Endothelial cell of umbilical vein (primary cell): ENCODE measurements at regions not wholly inside any gene's neighbourhood (a gene's known extent, or its start where the extent isn't known, plus 50 kb on each side); places are given as distances from the start of the nearest gene placed in this dataset.

Experiments
- BruUV-seq: library from RNA; stranded (reverse); fragments of 400-500 nt; replicated peaks from 2 replicates; lab custom pipeline; 2021; lab: Mats Ljungman, UMichigan
- CTCF ChIA-PET: fragments of 300-600, 350-600 bp; sonication (Branson Sonifier 250); formaldehyde crosslinking; loops from one replicate; lab custom pipeline; 2021; ENCODE audit warnings: antibody characterized with exemption, inconsistent platforms; lab: Charles Lee
- POLR2A ChIA-PET: fragments of 300-600, 350-600 bp; sonication (Branson Sonifier 250); formaldehyde crosslinking; loops from one replicate; lab custom pipeline; 2021; ENCODE audit warnings: antibody characterized with exemption, inconsistent platforms; lab: Charles Lee
- DNase-seq: peaks from one replicate; pipeline ENCODE4 v3.0.0-alpha.2; 2011; ENCODE audit warnings: low read depth, low spot score
- FAIRE-seq: peaks from 2 replicates; lab custom pipeline; 2011; peaks lifted over from hg19 to GRCh38; lab: Jason Lieb, UNC
- H2AFZ ChIP-seq: 2 replicates; pipeline ENCODE4 v1.6.0; 2012; ENCODE audit warnings: low read depth, low read length, control low read depth, inconsistent platforms
- H3K27ac ChIP-seq: 2 replicates; pipeline ENCODE4 v1.5.1; 2011; ENCODE audit warnings: low read depth, mild to moderate bottlenecking, control low read depth, low read length, moderate library complexity; ENCODE audit not compliant: insufficient read depth
- H3K27me3 ChIP-seq, 2 experiments: 2 replicates each; pipeline versions ENCODE4 v1.6.0 to v1.6.1; 2011; ENCODE audit warnings: low read length in 2 of 2, mixed read lengths in 1 of 2; ENCODE audit not compliant: control insufficient read depth in 2 of 2, insufficient read depth in 2 of 2
- H3K36me3 ChIP-seq, 2 experiments: 2 replicates in 1 of 2; 3 replicates in 1 of 2; pipeline ENCODE4 v1.5.1; 2011; ENCODE audit warnings: low read length in 2 of 2, mild to moderate bottlenecking in 1 of 2, moderate library complexity in 1 of 2; ENCODE audit not compliant: control insufficient read depth in 2 of 2, insufficient read depth in 2 of 2; ENCODE audit errors: extremely low read depth in 1 of 2
- H3K4me1 ChIP-seq: 3 replicates; pipeline ENCODE4 v1.5.1; 2011; ENCODE audit warnings: mild to moderate bottlenecking, low read length; ENCODE audit not compliant: control insufficient read depth, insufficient read depth; ENCODE audit errors: extremely low read depth
- H3K4me2 ChIP-seq: 2 replicates; pipeline ENCODE4 v1.6.1; 2011; ENCODE audit warnings: low read length, control low read depth, mixed read lengths; ENCODE audit not compliant: insufficient read depth
- H3K4me3 ChIP-seq, 3 experiments: fragments of 200-600 bp in 1 of 3; sonication (generic), shearing (Covaris generic) in 1 of 3; replicated peaks in 1 of 3; 2 replicates each; pipeline ENCODE4 v1.5.1; 2011 to 2016; ENCODE audit warnings: control low read depth in 3 of 3, low read length in 3 of 3, mild to moderate bottlenecking in 2 of 3, inconsistent platforms in 1 of 3, low read depth in 1 of 3, moderate library complexity in 1 of 3; ENCODE audit not compliant: insufficient read depth in 1 of 3
- H3K79me2 ChIP-seq: 2 replicates; pipeline ENCODE4 v1.6.0; 2012; ENCODE audit warnings: low read length, inconsistent platforms; ENCODE audit not compliant: control insufficient read depth, insufficient read depth
- H3K9ac ChIP-seq: replicated peaks from 2 replicates; pipeline ENCODE3; 2011; ENCODE audit warnings: low read length, control low read depth; ENCODE audit not compliant: insufficient read depth; ENCODE audit errors: extremely low read depth
- H3K9me1 ChIP-seq: replicated peaks from 3 replicates; pipeline ENCODE4 v1.6.0; 2011; ENCODE audit warnings: mild to moderate bottlenecking, low read length; ENCODE audit not compliant: control insufficient read depth, insufficient read depth; ENCODE audit errors: extremely low read depth
- H3K9me3 ChIP-seq: replicated peaks from 2 replicates; pipeline ENCODE4 v1.5.1; 2012; ENCODE audit warnings: low read length, inconsistent platforms; ENCODE audit not compliant: control insufficient read depth, insufficient read depth
- H4K20me1 ChIP-seq: replicated peaks from 2 replicates; pipeline ENCODE3; 2011; ENCODE audit warnings: mild to moderate bottlenecking, low read length; ENCODE audit not compliant: control insufficient read depth, insufficient read depth; ENCODE audit errors: extremely low read depth
- EZH2 ChIP-seq: IDR thresholded peaks from 2 replicates; pipeline ENCODE4 v1.6.1; 2012; ENCODE audit warnings: borderline replicate concordance, low read depth, mild to moderate bottlenecking, moderate library complexity, low read length, inconsistent platforms; ENCODE audit not compliant: severe bottlenecking
- FOS ChIP-seq: IDR thresholded peaks from 2 replicates; pipeline ENCODE4 v1.6.1; 2011; ENCODE audit warnings: mild to moderate bottlenecking, low read length, moderate library complexity, borderline replicate concordance; ENCODE audit not compliant: insufficient read depth
- GATA2 ChIP-seq: IDR thresholded peaks from 2 replicates; pipeline ENCODE4 v1.7.0; 2011; ENCODE audit warnings: low read depth, mild to moderate bottlenecking, moderate library complexity, mixed read lengths, low read length; ENCODE audit not compliant: insufficient read length, insufficient read depth
- JUN ChIP-seq: IDR thresholded peaks from 2 replicates; pipeline ENCODE4 v1.6.1; 2011; ENCODE audit warnings: borderline replicate concordance, low read depth; ENCODE audit not compliant: insufficient read length, insufficient read depth
- MYC ChIP-seq: IDR thresholded peaks from one replicate; pipeline ENCODE4 v1.6.1; 2011; ENCODE audit warnings: mild to moderate bottlenecking, low read depth, low read length
- POLR2A ChIP-seq: IDR thresholded peaks from 2 replicates; pipeline ENCODE4 v1.6.1; 2012; ENCODE audit warnings: low read depth, mild to moderate bottlenecking, control low read depth, low read length
- POLR2AphosphoS5 ChIP-seq: IDR thresholded peaks from 2 replicates; pipeline ENCODE4 v1.6.1; 2012; ENCODE audit warnings: low read depth, mild to moderate bottlenecking, control low read depth, low read length, moderate library complexity; ENCODE audit not compliant: insufficient read depth
- dilution Hi-C: fragments of 300-500 bp; cut with MboI; formaldehyde crosslinking; loops from one replicate; pipeline ENCODE4 v1.15.0; 2019; ENCODE audit warnings: low sequenced_read_pairs; ENCODE audit not compliant: extremely low pct_ligation_motif_present
- intact Hi-C: fragments of 100-400 bp; cut with micrococcal nuclease; formaldehyde crosslinking; loops from one replicate; pipeline ENCODE4 v1.10.0; 2022
- TF ChIP-seq, protein P1 (sequence below), 2 donors: IDR thresholded peaks; 1 replicate in 1 of 2; 2 replicates in 1 of 2; pipeline ENCODE4 v1.5.1; 2011; ENCODE audit warnings: low read length in 2 of 2, mild to moderate bottlenecking in 2 of 2, moderate library complexity in 2 of 2, control low read depth in 1 of 2, inconsistent platforms in 1 of 2, low read depth in 1 of 2; ENCODE audit not compliant: insufficient read depth in 1 of 2; ENCODE audit errors: extremely low read depth in 1 of 2
- TF ChIP-seq, protein P2 (sequence below): IDR thresholded peaks from 2 replicates; pipeline ENCODE4 v1.6.1; 2011; ENCODE audit not compliant: insufficient read depth, insufficient read length

DNA sequence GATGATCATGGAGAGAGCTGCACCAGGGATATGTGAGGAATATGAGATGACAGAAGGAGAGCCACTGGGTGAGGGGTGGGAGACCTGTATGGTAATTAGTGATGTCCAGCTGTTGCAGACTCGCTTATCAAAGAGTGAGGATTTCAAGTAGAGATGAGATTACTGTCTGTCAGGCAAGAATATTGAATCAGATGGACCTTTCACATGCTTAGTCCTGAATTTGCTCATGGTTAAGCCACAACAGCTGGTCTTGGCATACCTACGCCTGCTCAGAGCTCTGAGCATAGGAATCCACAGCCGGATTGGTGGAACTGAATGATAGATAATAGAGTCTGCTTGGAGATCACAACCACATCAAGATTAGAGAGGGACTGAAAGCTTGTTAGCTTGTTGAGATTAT is 115.2 kb upstream of the ARHGAP5 start:
- CTCF ChIA-PET, result no interaction called here
- Histone ChIP-seq H3K4me3 (no peak overlapping the region), H3K4me1 (no peaks in the 10 kb centered on the region), H3K36me3 (no peaks in the 10 kb centered on the region), H4K20me1 (no peaks in the 10 kb centered on the region), H3K9ac (no peak overlapping the region), H3K4me2 (no peak overlapping the region), H3K9me3 (no peaks in the 10 kb centered on the region), H3K9me1 (no peaks in the 10 kb centered on the region), H3K79me2 (no peaks in the 10 kb centered on the region), H3K27me3 (no peaks in the 10 kb centered on the region), H2AFZ (no peak overlapping the region), H3K27ac (no peak overlapping the region)
- POLR2A ChIA-PET, result no interaction called here
- DNase-seq (no peak), FAIRE-seq (no peak)
- intact Hi-C loops, result no loop called here
- dilution Hi-C loops, result no loop called here
- BruUV-seq, result no TSS peak
- TF ChIP-seq EZH2, result no peak
- TF ChIP-seq GATA2, result no peak

- POLR2A ChIA-PET, result no interaction called here
- H2AFZ ChIP-seq, result no peak overlapping the region
- H3K79me2 ChIP-seq, result no peaks in the 10 kb centered on the region
- FAIRE-seq (no peak), DNase-seq (no peak)
- CTCF ChIA-PET, result no interaction called here
- H3K27ac ChIP-seq, result no peak overlapping the region
- H3K27me3 ChIP-seq, result no peaks in the 10 kb centered on the region
- dilution Hi-C loops (no loop called here), intact Hi-C loops (no loop called here)
- no peaks in the 10 kb centered on the region for H3K9me3 ChIP-seq
- H3K4me2 ChIP-seq, result no peak overlapping the region
- no peak overlapping the region for H3K9ac ChIP-seq
- no peaks in the 10 kb centered on the region for H4K20me1 ChIP-seq
- H3K4me3 ChIP-seq, result no peak overlapping the region
- H3K36me3 ChIP-seq, result no peaks in the 10 kb centered on the region
- no peak for TF ChIP-seq POLR2A
- TF ChIP-seq JUN, result no peak
- TF ChIP-seq POLR2AphosphoS5, result no peak
- no peak for TF ChIP-seq GATA2
- no peak for TF ChIP-seq MYC
- TF ChIP-seq EZH2, result no peak
- no peak for TF ChIP-seq FOS
- TF ChIP-seq, protein P1, sequence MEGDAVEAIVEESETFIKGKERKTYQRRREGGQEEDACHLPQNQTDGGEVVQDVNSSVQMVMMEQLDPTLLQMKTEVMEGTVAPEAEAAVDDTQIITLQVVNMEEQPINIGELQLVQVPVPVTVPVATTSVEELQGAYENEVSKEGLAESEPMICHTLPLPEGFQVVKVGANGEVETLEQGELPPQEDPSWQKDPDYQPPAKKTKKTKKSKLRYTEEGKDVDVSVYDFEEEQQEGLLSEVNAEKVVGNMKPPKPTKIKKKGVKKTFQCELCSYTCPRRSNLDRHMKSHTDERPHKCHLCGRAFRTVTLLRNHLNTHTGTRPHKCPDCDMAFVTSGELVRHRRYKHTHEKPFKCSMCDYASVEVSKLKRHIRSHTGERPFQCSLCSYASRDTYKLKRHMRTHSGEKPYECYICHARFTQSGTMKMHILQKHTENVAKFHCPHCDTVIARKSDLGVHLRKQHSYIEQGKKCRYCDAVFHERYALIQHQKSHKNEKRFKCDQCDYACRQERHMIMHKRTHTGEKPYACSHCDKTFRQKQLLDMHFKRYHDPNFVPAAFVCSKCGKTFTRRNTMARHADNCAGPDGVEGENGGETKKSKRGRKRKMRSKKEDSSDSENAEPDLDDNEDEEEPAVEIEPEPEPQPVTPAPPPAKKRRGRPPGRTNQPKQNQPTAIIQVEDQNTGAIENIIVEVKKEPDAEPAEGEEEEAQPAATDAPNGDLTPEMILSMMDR (IDR thresholded peaks at IDR 0.05; ENCODE audit: extremely low read depth in 1 of 2, insufficient read depth in 1 of 2, low read depth in 1 of 2, low read length in 2 of 2), result no peak
- TF ChIP-seq, protein P2, sequence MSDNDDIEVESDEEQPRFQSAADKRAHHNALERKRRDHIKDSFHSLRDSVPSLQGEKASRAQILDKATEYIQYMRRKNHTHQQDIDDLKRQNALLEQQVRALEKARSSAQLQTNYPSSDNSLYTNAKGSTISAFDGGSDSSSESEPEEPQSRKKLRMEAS, result no peak
- H3K4me1 ChIP-seq, result no peaks in the 10 kb centered on the region
- BruUV-seq, result no TSS peak
- no peaks in the 10 kb centered on the region for H3K9me1 ChIP-seq
These were observed 114.2 kb upstream of the ARHGAP5 start for GRCh38 chr14:31962920-31963319.
